RCC 7860 (cell line): ENCODE measurements at regions not wholly inside any gene's neighbourhood (a gene's known extent, or its start where the extent isn't known, plus 50 kb on each side); places are given as distances from the start of the nearest gene placed in this dataset.

Experiments used
- DNase-seq: peaks from one replicate; pipeline ENCODE4 v3.0.0-alpha.2; 2015; ENCODE audit warnings: low spot score
- FAIRE-seq: peaks from 2 replicates; lab custom pipeline; 2012; peaks lifted over from hg19 to GRCh38; lab: Jason Lieb, UNC

DNA sequence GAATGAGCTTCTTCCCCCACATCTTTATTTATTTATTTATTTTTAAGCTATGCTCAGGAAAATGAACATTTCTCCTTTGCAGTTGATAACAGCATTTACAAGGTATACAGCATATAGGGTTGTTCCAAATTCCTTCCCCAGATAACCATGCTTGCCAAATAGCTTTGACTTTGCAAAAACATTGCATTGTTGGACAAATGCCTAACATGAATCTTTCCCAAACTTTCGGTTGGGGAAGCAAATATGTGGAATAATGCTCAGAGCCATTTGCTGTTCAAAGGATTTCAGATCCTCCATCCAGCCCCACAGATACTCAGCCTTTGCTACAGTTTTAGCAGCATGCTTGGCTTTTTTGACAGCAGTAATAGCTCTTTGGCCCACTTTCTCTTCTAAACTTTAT is 127.2 kb upstream of the AGA start:
- FAIRE-seq (no peak), DNase-seq (no peak)

DNA sequence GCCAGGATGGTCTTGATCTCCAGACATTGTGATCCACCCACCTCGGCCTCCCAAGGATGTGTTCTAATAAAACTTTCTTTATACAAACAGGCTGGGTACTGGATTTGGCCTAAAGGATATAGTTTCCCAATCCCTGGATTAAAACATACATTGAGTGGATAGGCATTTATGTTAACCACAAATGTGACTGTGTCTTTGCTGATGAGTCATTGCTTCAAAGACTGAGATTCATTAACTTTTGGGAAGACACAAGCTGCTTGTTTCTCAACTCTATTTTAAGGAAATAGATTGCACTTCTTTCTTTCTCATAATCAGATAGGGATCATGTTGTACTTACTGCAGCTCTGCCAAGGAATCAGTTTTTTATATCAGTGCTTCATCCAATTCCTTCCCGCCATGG is 131.3 kb upstream of the AGA start:
- DNase-seq (peak; percentile 72), FAIRE-seq (peak; percentile 90)

DNA sequence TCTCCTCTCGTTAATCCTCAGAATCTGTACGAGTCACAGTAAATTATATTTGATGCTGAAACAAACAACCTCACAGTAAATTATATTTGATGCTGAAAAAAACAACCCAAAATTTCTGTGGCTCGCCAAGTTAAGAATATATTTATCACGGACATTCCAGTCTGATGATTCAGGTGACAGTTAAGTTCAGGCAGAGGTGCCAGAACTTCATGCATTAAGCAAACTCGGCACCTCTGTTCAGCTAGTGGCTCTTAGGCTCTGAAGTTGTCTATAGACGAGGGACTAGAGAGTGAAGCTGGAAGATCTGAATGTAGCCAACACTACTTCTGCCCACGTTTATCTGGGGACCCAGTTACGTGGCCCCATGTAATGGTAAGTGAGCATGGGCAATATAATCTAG is 132.2 kb upstream of the AGA start:
- FAIRE-seq (peak; percentile 28), DNase-seq (peak; percentile 50)

DNA sequence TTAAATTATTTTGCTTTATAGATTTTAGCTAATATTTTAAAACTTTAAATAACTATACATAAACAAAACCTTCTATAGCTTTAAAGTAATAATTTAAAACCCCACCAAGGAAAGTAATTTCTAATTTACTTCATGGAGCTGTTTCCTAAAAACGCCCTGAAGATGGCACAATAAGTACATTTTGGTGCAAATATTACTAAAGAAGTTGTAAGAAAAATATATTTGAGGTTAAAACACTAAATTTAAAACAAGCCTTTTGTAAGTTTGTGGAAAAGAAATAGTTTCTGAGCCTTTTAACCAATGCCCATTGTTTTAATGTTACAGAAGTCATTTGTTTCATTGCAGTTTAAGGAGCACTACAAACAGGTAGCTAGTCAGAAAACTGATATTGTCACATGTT is 137.4 kb upstream of the AGA start:
- FAIRE-seq (no peak), DNase-seq (no peak)

DNA sequence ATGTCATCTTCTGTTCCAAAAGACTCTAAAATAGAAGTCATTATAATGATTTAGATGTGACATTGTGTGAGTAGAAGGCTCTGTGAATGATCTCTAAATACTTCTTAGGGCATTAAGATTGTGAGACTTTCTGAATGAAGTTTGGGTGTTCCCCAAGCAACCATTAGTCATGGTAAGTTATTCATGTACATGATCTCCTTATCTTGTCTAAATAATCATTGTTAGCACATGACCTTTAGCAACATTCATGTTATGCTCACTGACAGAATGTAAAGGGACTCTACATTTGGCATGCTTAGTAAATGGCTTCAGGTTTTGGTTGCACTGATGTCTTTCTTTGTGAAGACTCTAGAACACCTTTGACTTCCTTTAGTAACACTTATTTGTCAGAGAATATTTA is 140.8 kb upstream of the AGA start:
- no peak for DNase-seq
- no peak for FAIRE-seq

DNA sequence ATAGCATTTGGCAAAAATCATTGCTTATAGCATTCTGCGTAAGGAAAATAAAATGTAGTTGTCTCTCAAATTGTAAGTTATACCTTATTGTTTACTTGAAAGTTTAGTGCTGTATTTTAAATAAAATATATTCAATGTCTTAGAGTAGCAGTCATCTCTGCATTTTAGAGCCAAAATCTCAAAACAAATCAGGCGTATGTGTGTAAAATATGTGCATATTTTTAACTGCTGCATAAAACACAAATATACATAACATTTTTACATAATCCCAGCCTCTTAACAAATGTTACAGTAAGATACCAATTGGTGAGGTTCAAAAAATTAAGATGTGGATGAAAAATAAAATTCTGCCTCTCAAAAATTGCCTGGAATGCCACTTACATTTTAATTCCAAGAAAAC is 145.8 kb upstream of the AGA start:
- FAIRE-seq (no peak), DNase-seq (no peak)

DNA sequence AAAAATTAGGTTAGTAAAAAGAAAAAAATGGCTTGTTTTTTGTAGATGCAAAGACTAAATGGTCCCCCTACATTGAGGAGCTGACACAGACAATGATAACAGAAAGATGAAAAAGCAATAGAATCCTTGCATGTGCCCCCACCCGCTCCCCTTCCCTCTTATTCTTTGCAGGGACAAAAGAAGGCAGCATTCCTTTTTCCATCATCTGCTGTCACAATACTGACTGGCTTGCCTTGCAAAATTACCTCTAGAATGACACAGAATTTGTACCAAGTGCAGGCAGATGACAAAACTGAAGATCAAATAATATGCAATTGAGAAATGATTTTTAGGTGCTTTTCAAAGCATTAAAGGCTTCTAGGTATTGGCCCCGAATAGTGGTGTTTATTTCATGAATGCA is 153.1 kb upstream of the AGA start:
- no peak for FAIRE-seq
- no peak for DNase-seq

DNA sequence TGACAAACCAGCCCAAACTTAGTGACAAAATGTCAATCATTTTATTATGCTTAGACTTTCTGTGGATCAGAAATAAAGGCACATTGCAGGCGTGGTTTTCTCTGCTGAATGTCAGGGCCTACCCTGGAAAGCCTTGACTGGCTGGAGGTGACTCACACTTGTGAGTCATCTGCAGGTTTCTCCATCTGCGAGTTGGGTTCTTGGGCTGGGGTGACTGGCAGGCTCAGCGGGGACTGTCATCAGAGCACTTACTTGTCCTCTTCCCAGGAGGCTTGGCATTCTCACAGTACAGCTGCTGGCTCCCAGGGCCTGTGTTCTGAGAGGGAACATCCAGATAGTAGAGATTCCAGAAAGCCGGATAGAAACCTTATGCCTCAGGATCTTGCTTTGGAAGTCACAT is 153.8 kb upstream of the AGA start:
- DNase-seq (peak; percentile 58), FAIRE-seq (peak; percentile 78)

DNA sequence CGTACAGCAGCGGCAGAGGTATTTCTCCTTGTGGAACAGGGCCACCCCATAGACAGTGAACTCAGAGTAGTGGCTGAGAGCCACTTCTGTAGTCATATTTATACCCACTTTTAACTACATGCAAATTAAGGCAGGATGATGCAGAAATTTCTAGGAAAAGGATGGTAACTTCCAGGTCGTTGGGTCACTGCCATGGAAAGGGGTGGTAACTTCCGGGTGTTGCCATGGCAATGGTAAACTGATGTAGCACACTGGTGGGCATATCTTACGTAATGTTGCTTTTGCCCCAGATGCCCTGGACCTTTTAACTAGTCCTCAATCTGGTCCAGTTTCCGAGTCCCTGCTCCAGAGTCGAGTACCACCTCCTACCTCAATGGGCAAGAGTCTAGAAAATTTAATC is 154.8 kb upstream of the AGA start:
- no peak for FAIRE-seq
- DNase-seq = no peak

DNA sequence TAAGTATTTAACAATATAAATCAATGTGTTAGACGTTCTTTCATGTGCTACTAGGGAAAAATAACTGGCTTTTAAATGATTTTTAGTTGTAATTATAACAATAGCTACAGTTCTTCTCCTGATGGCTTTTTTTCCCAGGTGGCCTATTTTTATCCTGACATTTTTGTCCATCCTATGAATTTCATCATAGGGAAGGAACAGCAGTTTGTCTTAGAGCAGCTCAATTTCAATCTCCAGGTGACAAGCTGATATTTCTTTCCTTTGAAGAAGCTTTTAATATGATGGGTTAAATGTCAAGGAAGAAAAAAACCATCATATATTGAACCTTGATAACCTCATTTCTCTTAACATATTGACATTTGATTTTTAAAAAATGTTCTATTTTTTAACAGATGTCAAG is 163.0 kb upstream of the AGA start:
- DNase-seq (no peak), FAIRE-seq (no peak)

DNA sequence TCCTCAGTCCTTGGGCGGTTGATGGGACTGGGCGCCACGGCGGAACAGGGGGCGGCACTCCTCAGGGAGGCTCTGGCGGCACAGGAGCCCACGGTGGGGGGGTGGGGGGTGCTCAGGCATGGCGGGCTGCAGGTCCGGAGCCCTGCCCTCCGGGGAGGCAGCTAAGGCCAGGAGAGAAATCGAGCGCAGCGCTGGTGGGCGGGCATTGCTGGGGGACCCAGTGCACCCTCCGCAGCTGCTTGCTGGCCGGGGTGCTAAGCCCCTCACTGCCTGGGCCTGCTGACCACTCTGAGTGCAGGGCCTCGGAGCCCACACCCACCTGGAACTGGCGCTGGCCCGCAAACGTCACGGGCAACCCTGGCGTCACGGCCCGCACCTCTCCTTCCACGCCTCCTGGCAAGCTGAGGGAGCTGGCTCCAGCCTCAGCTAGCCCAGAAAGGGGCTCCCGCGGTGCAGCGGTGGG is 164.9 kb upstream of the AGA start:
- DNase-seq (no peak), FAIRE-seq (no peak)

DNA sequence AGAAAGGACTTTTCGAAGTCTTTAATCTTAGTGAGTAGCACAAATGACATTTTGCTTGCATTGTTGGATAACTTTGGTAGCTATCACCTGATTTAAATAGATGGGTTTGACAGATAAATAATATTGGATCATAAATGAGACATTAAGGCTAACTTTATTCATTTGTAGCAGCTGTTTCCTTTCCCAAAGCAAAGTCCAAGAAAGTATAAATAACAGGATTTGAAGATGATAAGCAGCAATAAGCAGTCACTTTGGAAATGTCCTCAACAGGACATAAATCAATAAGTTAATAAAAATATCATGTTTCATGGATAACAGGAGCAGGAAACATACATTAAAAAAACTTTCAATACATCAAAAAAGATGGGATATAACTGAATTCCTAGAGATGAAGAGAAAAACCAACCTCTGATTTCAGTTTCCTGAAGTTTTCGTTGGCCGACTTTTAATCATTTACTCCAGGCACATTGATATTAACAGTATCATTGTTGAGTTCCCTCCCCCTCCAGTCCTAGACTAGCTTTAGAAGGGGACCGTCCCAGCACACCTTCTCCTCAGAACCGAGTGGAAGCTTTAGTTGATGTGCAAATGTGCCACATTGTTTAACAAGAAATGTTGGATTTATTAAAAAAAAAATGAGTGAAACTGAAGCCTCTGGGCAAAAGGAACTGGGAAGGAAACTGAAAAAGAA is 169.9 kb upstream of the AGA start:
- FAIRE-seq = no peak
- DNase-seq = no peak

DNA sequence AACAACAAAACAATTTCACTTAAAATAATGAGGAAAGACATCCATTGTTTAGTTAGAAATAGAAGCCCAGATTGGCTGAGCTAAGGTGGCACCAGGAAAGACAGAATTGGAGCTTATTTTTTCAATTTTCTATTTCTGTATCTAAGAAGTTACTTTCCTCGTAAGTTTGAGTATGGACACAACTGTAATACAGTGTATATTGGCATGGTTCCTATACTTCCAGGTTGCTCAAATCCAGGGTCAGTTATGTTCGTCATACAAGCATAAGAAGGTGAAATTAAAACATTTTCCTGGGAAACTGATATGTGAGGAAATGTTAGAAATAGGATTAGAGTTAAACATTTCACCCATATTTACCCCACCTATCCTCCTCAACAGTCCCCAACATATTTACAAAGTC is 170.4 kb upstream of the AGA start:
- FAIRE-seq = no peak
- no peak for DNase-seq

DNA sequence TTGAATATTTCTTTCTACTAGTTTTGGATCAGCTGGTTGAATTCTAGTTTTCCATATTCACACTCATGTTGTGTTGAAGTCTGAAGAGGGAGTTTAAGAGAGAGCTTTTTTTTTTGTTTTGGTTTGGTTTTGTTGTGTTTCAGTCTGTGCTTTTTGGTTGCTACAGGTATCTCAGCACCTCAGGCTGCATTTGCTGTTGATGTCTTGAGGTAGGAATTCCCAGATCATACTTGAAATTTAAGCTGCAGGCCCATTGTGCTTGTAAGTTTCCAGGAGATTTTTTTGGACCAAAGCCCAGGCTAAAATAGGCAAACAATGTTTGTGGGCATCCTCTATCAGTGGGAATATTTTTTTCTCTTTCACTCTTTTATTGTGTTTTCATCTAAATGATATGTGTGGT is 190.2 kb upstream of the AGA start:
- no peak for FAIRE-seq
- DNase-seq = no peak

DNA sequence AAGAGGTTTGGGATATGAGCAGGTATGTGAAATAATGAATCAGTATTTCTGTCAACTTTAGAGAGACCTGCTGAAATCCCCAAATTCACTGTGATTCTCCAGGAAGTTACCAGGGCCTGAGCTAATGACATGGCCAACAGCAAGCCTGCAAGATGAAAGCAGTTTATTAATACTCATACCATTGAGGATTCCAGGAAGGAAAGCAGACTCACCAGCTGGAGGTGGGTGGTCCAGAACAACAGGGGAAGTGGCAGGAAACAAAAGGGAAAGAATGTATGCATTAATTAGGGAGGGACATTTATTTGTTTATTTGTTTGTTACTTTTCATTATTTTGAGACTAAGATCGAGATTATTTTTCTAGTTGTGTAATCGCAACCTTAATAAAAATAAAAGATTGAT is 196.6 kb upstream of the AGA start:
- no peak for DNase-seq
- FAIRE-seq = no peak

DNA sequence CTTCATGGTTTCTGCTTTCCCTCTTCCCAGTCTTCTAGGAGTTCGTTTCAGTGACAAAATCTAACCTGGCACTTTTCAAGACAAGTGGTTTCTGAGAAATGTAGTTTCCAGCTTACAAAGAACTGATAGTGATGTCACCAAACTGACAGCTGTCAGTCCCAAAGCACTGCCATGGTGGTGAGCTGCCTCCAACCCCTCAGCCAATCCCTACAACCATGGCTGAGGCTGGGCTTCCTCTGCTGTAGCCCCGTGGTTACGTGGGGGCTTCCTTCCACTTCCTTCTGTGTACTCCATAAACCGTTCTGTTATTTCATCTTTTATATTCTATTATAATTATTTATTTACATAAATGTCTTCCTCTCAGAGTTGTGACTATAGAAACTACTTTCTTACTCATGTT is 198.6 kb upstream of the AGA start:
- no peak for DNase-seq

DNA sequence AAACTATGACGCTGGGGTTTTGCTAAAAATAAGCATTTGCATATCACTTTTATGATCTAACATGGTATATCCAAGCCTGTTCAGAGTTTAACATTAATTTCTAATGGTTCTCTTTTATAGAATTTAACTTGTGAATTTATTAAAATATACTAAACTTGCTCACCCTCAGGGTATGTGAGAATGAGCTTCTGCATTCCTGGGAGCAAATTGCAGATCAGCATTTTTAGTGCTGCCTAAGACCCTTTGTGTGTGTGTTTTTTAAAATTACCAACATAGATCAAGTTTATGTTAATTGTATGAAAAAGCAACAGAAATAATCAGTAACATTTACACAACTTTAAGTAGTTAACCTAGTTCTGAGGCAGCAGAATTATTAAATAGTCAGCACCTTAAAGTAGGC is 218.0 kb upstream of the AGA start:
- DNase-seq = no peak
- FAIRE-seq = no peak

More for the DNA sequence above, 198.6 kb upstream of the AGA start:
- FAIRE-seq = no peak

DNA sequence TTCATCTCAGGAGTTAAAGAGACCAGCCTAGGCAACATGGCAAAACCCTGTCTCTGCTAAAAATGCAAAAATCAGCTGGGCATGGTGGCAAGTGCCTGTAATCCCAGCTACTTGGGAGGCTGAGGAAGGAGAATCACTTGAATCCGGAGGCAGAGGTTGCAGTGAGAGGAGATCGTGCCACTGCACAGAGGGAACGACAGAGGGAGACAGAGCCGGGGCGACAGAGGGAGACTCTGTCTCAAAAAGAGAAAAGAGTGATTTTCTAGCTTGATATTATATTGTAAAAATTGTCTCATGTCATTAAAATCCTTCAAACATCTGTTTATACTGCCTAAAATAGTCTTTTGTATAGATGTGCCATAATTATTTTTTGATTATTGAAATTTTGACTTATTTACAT is 225.4 kb upstream of the AGA start:
- no peak for FAIRE-seq

DNA sequence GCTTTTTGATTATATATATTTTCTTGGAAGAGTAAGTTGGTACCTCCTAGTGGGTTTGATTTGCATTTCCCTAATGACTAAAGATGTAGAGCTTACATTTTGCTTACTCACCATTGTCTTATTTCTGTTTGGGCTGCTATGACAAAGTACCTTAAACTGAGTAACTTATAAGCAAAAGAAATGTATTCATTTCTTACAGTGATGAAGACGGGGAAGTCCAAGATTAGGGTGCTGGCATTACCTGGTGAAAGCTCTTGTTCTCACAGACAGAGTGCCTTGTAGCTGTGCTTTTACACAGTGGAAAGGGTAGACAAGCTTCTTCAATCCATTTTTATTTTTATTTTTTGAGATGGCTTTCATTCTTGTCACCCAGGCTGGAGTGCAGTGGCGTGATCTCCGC is 229.2 kb upstream of the AGA start:
- FAIRE-seq (no peak), DNase-seq (no peak)

More for the DNA sequence above, 225.4 kb upstream of the AGA start:
- DNase-seq = no peak

DNA sequence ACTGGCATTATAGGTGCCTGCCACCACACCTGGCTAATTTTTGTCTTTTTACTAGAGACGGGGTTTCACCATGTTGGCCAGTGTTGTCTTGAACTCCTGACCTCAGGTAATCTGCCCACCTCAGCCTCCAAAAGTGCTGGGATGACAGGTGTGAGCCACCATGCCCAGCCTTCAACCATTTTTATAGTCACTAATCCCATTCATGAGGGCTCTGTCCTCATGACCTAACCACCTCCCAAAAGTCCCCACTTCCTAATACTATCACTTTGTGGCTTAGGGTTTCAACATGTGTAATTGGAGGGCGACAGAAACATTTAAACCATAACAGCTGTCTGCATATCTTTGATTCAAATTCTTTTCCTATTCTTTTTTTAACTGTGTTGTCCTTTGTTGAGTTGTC is 229.6 kb upstream of the AGA start:
- FAIRE-seq = no peak
- no peak for DNase-seq

DNA sequence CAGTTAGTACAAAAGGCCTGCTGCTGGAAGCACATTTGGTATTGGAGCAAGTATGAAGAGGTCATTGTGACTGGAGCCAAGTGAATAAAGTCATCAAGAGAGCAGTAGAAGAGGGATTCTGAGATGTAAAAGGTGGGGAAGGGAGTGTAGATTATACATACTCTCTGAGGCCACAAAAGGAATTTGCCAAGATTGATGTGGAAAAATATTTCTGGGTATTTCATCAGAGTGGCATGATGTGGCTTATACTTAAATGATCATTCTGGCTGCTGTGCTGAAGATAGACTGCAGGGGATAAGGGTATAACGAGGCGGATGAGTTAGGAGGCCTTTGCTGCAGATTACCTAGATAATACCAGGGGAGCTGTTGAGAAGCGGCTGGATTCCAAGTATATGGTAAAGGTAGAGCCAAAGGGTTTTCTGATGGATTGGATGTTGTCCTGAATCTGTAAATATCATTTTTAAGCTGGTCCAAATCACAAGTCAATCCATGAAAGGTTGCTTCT is 231.8 kb upstream of the AGA start:
- FAIRE-seq (no peak), DNase-seq (no peak)

DNA sequence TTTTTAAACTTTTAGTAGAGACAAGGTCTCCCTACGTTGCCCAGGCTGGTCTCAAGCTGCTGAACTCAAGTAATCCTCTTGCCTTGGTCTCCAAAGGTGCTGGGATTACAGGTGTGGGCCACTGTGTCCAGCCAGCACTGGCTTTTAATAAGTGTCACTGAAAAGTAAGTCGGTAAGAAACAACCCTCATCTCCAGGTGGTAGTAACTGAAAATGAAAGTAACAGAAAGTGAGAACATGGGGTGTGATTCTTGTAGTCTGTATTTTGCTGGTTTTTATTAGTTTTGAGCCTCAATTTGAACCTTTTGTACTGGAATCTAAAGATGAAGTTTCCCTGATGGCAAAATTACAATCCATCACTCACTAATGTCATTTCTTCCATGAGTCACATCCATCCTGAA is 238.1 kb upstream of the AGA start:
- FAIRE-seq = no peak
- DNase-seq = no peak

DNA sequence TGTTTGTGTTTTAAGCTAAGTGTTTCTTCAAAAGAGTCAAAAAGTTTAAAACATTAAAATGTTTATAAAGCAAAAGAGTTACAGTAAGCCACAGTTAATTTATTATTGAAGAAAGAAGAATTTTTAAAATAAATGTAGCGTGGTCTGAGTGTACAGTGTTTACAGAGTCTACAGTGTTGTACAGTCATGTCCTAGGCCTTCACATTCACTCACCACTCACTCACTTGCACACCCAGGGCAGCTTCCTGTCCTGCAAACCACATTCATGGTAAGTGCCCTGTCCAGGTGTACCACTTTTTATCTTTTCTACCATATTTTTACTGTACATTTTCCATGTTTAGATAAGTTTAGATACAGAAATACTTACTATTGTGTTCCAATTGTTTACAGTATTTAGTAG is 239.7 kb upstream of the AGA start:
- FAIRE-seq = no peak
- no peak for DNase-seq
